Trophoblast cell (in vitro differentiated cells and primary cell): ENCODE measurements at regions not wholly inside any gene's neighbourhood (a gene's known extent, or its start where the extent isn't known, plus 50 kb on each side); places are given as distances from the start of the nearest gene placed in this dataset.

ENCODE experiments used
- DNase-seq, 2 donors: peaks; one replicate each; pipeline ENCODE4 v3.0.0-alpha.2; 2016
- H2AFZ ChIP-seq: 2 replicates; pipeline ENCODE4 v1.6.1; 2013; ENCODE audit warnings: low read length, moderate library complexity, mild to moderate bottlenecking; ENCODE audit not compliant: insufficient read depth, poor library complexity
- H2AK5ac ChIP-seq: 2 replicates; pipeline ENCODE4 v1.6.1; 2013; ENCODE audit warnings: mild to moderate bottlenecking, low read length
- H2BK120ac ChIP-seq: 2 replicates; pipeline ENCODE4 v1.6.1; 2013; ENCODE audit warnings: low read length, mild to moderate bottlenecking, moderate library complexity; ENCODE audit not compliant: insufficient read depth, poor library complexity
- H2BK12ac ChIP-seq: 2 replicates; pipeline ENCODE4 v1.6.1; 2013; ENCODE audit warnings: mild to moderate bottlenecking, low read length, moderate library complexity
- H2BK5ac ChIP-seq: 2 replicates; pipeline ENCODE4 v1.6.1; 2013; ENCODE audit warnings: low read length, low read depth, moderate library complexity, mild to moderate bottlenecking; ENCODE audit not compliant: poor library complexity
- H3K14ac ChIP-seq: 2 replicates; pipeline ENCODE4 v1.6.1; 2013; ENCODE audit warnings: mild to moderate bottlenecking, low read length
- H3K18ac ChIP-seq: 2 replicates; pipeline ENCODE4 v1.6.1; 2013; ENCODE audit warnings: mild to moderate bottlenecking, low read length
- H3K23ac ChIP-seq: 2 replicates; pipeline ENCODE4 v1.6.1; 2013; ENCODE audit warnings: low read length
- H3K27ac ChIP-seq: 2 replicates; pipeline ENCODE4 v1.5.1; 2013; ENCODE audit warnings: low read depth, mild to moderate bottlenecking, inconsistent platforms, low read length, moderate library complexity
- H3K27me3 ChIP-seq: 2 replicates; pipeline ENCODE4 v1.6.1; 2013; ENCODE audit warnings: inconsistent platforms, mild to moderate bottlenecking, low read length, moderate library complexity; ENCODE audit not compliant: insufficient read depth
- H3K36me3 ChIP-seq, 2 experiments: 1 replicate in 1 of 2; 2 replicates in 1 of 2; pipeline ENCODE4 v1.6.1; 2013; ENCODE audit warnings: low read length in 2 of 2, mild to moderate bottlenecking in 2 of 2, moderate library complexity in 1 of 2; ENCODE audit not compliant: insufficient read depth in 2 of 2, control insufficient read depth in 1 of 2
- H3K4ac ChIP-seq: 2 replicates; pipeline ENCODE4 v1.6.1; 2013; ENCODE audit warnings: low read depth, mild to moderate bottlenecking, low read length, moderate library complexity
- H3K4me1 ChIP-seq, 2 experiments: 1 replicate in 1 of 2; 2 replicates in 1 of 2; pipeline ENCODE4 v1.6.1; 2013; ENCODE audit warnings: low read length in 2 of 2, mild to moderate bottlenecking in 2 of 2, moderate library complexity in 1 of 2; ENCODE audit not compliant: insufficient read depth in 2 of 2, control insufficient read depth in 1 of 2
- H3K4me2 ChIP-seq: 2 replicates; pipeline ENCODE4 v1.6.1; 2013; ENCODE audit warnings: inconsistent platforms, mild to moderate bottlenecking, low read length, moderate library complexity
- H3K4me3 ChIP-seq: 2 replicates; pipeline ENCODE4 v1.5.1; 2013; ENCODE audit warnings: mild to moderate bottlenecking, low read depth, low read length, inconsistent platforms
- H3K79me1 ChIP-seq: one replicate; pipeline ENCODE4 v1.6.1; 2013; ENCODE audit warnings: low read length
- H3K79me2 ChIP-seq: 2 replicates; pipeline ENCODE4 v1.6.1; 2013; ENCODE audit warnings: low read length, mild to moderate bottlenecking; ENCODE audit not compliant: control insufficient read depth, insufficient read depth, poor library complexity
- H3K9ac ChIP-seq: 2 replicates; pipeline ENCODE4 v1.6.1; 2013; ENCODE audit warnings: mild to moderate bottlenecking, low read length
- H3K9me3 ChIP-seq: 2 replicates; pipeline ENCODE4 v1.6.1; 2013; ENCODE audit warnings: low read depth, mild to moderate bottlenecking, control low read depth, inconsistent platforms, low read length; ENCODE audit not compliant: insufficient read depth
- H4K12ac ChIP-seq: 2 replicates; pipeline ENCODE4 v1.6.1; 2013; ENCODE audit warnings: low read depth, mild to moderate bottlenecking, low read length, moderate library complexity
- H4K8ac ChIP-seq: 2 replicates; pipeline ENCODE4 v1.6.1; 2013; ENCODE audit warnings: low read depth, mild to moderate bottlenecking, low read length, moderate library complexity
- H4K91ac ChIP-seq: one replicate; pipeline ENCODE4 v1.6.1; 2013; ENCODE audit warnings: low read depth, mild to moderate bottlenecking, low read length, moderate library complexity
- WGBS: extraction: QIAGEN DNeasy Blood & Tissue Kit; methylation state at CpG from one replicate; pipeline ENCODE4 v1.1.7; 2013; ENCODE audit warnings: missing lambda C conversion rate; ENCODE audit not compliant: insufficient read length, insufficient coverage; ENCODE audit errors: extremely low coverage; 5-methylcytosine and 5-hydroxymethylcytosine counted together

DNA sequence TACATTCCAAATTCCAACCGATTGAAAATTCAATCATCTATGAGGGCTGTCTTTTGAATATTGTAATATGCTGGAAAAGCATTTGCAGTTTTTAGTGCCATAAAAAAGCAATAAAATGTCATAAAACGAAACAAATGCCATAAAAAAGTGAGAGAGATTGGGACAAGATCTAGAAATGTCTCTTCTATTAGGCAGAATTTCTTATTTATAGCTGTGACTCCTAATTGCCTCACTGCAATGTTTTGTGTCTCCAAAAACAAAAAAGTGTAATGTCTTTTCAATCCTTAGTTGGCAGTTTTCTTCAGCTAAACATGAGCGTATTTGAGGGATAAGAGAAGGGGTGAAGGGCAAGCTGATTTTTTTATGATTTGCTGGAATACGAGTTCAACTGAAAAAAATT, 153.9 kb downstream of the NAF1 start:
- WGBS = no CpG with 5 or more reads among the region's 4 CpGs
- Histone ChIP-seq H2BK12ac (no peak overlapping the region), H2AK5ac (no peak overlapping the region), H3K79me1 (no peaks in the 10 kb centered on the region), H3K4me3 (no peak overlapping the region), H3K9me3 (no peaks in the 10 kb centered on the region), H3K23ac (no peak overlapping the region), H3K27me3 (no peaks in the 10 kb centered on the region), H4K12ac (no peak overlapping the region), H3K27ac (no peak overlapping the region), H3K14ac (no peak overlapping the region), H3K9ac (no peak overlapping the region), H2BK5ac (no peak overlapping the region), H2AFZ (no peak overlapping the region), H3K4ac (no peak overlapping the region), H4K8ac (no peak overlapping the region), H3K79me2 (no peaks in the 10 kb centered on the region), H3K18ac (no peak overlapping the region), H3K4me1 (no peaks in the 10 kb centered on the region), H4K91ac (no peak overlapping the region), H2BK120ac (no peak overlapping the region), H3K36me3 (no peaks in the 10 kb centered on the region), H3K4me2 (no peak overlapping the region)
- no peak for DNase-seq

DNA sequence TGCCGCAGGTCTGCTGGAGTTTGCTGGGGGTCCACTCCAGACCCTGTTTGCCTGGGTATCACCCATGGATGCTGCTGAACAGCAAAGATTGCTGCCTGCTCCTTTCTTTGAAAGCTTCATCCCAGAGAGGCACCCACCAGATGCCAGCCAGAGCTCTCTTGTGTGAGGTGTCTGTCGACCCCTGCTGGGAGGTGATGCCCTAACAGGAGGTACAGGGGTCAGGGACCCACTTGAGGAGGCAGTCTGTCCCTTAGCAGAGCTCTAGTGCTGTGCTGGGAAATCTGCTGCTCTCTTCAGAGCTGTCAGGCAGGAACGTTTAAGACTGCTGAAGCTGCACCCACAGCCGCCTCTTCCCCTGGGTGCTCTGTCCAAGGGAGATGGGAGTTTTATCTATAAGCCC, 162.7 kb downstream of the NAF1 start:
- Histone ChIP-seq H4K91ac (no peak overlapping the region), H3K79me2 (no peaks in the 10 kb centered on the region), H2AK5ac (no peak overlapping the region), H3K27ac (no peak overlapping the region), H3K14ac (no peak overlapping the region), H2AFZ (no peak overlapping the region), H3K9ac (no peak overlapping the region), H3K23ac (no peak overlapping the region), H2BK120ac (no peak overlapping the region), H2BK12ac (no peak overlapping the region), H4K8ac (no peak overlapping the region), H4K12ac (no peak overlapping the region), H3K4me3 (no peak overlapping the region), H3K9me3 (peaks cover 2% of the 10 kb centered on the region), H3K4ac (no peak overlapping the region), H3K4me1 (no peaks in the 10 kb centered on the region), H3K27me3 (no peaks in the 10 kb centered on the region), H3K4me2 (no peak overlapping the region), H2BK5ac (no peak overlapping the region), H3K18ac (no peak overlapping the region), H3K79me1 (no peaks in the 10 kb centered on the region), H3K36me3 (no peaks in the 10 kb centered on the region)
- no CpG with 5 or more reads among the region's 4 CpGs for WGBS
- DNase-seq = no peak

DNA sequence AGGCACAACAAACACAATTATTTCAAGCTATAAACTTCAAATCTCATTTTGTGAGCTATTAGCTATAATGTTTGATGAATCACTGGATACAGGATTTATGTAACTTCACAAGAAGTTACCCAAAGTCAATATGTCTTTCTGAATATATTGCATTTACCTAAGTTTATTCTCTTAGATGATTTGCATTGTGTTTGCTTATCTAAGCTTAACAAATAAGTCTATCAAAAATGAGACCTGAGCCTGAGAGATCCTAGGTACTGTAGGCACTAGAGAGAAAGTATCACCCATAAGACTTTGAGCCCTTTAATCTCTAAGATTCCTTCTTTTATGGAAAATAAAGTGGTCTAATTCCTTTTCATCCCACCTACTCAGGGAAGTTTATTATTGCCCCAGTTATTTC, 178.2 kb downstream of the NAF1 start:
- H3K9me3 ChIP-seq = peaks cover 5% of the 10 kb centered on the region
- no peaks in the 10 kb centered on the region for H3K79me1 ChIP-seq
- H3K14ac ChIP-seq = no peak overlapping the region
- no peaks in the 10 kb centered on the region for H3K79me2 ChIP-seq
- no peak overlapping the region for H3K4me3 ChIP-seq
- H4K8ac ChIP-seq = no peak overlapping the region
- H3K27me3 ChIP-seq = no peaks in the 10 kb centered on the region
- H3K27ac ChIP-seq = no peak overlapping the region
- no peak overlapping the region for H3K9ac ChIP-seq
- no peak overlapping the region for H2AFZ ChIP-seq
- H4K12ac ChIP-seq = no peak overlapping the region
- H3K4me1 ChIP-seq = no peaks in the 10 kb centered on the region
- H3K23ac ChIP-seq = no peak overlapping the region
- H2AK5ac ChIP-seq = no peak overlapping the region
- H2BK120ac ChIP-seq = no peak overlapping the region
- no peaks in the 10 kb centered on the region for H3K36me3 ChIP-seq
- no peak overlapping the region for H3K4ac ChIP-seq
- no peak overlapping the region for H4K91ac ChIP-seq
- H2BK5ac ChIP-seq = no peak overlapping the region
- H3K18ac ChIP-seq = no peak overlapping the region
- H3K4me2 ChIP-seq = no peak overlapping the region
- DNase-seq = no peak
- H2BK12ac ChIP-seq = no peak overlapping the region

DNA sequence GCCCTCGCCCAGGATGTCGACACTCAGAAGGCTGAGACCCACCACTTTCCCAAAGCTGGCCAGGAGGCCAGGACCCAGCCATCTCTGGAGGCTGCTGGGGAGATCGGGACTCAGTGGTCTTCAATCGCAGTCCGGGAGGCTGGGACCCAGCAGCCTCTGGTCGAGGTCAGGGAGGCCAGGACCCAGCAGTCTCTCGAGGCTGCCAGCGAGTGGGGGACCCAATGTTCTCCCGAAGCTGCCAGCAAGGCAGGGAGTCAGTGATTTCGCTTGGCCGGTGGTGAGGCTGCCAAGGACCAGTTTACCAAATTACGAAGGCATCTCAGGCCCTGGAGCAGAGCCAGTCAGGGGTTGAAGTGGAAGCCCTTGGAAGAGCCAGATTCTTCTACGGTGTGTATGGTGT, 181.6 kb downstream of the NAF1 start:
- Histone ChIP-seq H3K23ac (no peak overlapping the region), H3K79me1 (no peaks in the 10 kb centered on the region), H3K4me3 (no peak overlapping the region), H3K4ac (no peak overlapping the region), H3K36me3 (no peaks in the 10 kb centered on the region), H3K79me2 (no peaks in the 10 kb centered on the region), H2BK120ac (no peak overlapping the region), H2AFZ (no peak overlapping the region), H2BK12ac (no peak overlapping the region), H3K14ac (no peak overlapping the region), H3K9ac (no peak overlapping the region), H3K4me2 (no peak overlapping the region), H2AK5ac (no peak overlapping the region), H3K27ac (no peak overlapping the region), H4K8ac (no peak overlapping the region), H3K9me3 (peaks cover 5% of the 10 kb centered on the region), H3K18ac (no peak overlapping the region), H2BK5ac (no peak overlapping the region), H4K12ac (no peak overlapping the region), H4K91ac (no peak overlapping the region), H3K27me3 (no peaks in the 10 kb centered on the region), H3K4me1 (no peaks in the 10 kb centered on the region)
- no peak for DNase-seq
- no CpG with 5 or more reads among the region's 13 CpGs for WGBS

DNA sequence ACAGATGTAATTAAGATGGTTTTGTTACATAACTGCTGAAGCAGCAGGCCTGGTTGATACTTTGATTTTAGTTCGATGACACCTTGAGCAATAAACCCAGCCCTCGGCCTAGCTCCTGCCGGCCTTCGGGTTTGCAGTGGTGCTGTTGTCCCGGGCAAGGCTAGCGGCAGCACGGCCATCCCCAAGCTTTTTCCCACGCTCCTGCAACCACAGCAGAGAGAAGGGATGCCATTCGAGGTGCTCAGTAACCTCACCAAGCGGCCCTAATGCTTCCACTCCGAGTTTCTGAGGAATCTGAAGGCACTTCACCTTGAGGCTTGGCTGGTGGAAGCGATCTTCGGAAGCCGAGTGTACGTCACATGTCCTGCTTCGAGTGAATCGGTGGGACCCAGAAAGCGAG, 182.1 kb downstream of the NAF1 start:
- no peak overlapping the region for H3K4ac ChIP-seq
- DNase-seq = no peak
- H3K23ac ChIP-seq = no peak overlapping the region
- H3K18ac ChIP-seq = no peak overlapping the region
- H3K4me3 ChIP-seq = no peak overlapping the region
- no peak overlapping the region for H4K8ac ChIP-seq
- no peak overlapping the region for H4K12ac ChIP-seq
- no peak overlapping the region for H2BK12ac ChIP-seq
- no peak overlapping the region for H2BK120ac ChIP-seq
- no peak overlapping the region for H3K9ac ChIP-seq
- no peak overlapping the region for H2BK5ac ChIP-seq
- H3K4me1 ChIP-seq = no peaks in the 10 kb centered on the region
- H3K36me3 ChIP-seq = no peaks in the 10 kb centered on the region
- H3K14ac ChIP-seq = no peak overlapping the region
- H3K27ac ChIP-seq = no peak overlapping the region
- H2AFZ ChIP-seq = no peak overlapping the region
- no peaks in the 10 kb centered on the region for H3K27me3 ChIP-seq
- no peak overlapping the region for H3K4me2 ChIP-seq
- WGBS = no CpG with 5 or more reads among the region's 18 CpGs
- H3K79me2 ChIP-seq = no peaks in the 10 kb centered on the region
- H3K79me1 ChIP-seq = no peaks in the 10 kb centered on the region
- no peak overlapping the region for H2AK5ac ChIP-seq
- no peak overlapping the region for H4K91ac ChIP-seq
- H3K9me3 ChIP-seq = peaks cover 5% of the 10 kb centered on the region
